HCT116 (cell line): ENCODE measurements at regions not wholly inside any gene's neighbourhood (a gene's known extent, or its start where the extent isn't known, plus 50 kb on each side); places are given as distances from the start of the nearest gene placed in this dataset.

Experiments used
- ATAC-seq: fragments of 200-7000 bp; cut with Tn5 transposase; 2 replicates; pipeline ENCODE4 v1.9.1; 2020; ENCODE audit warnings: mild to moderate bottlenecking, moderate library complexity
- BruUV-seq: library from RNA; stranded (reverse); fragments of 400-500 nt; replicated peaks from 2 replicates; lab custom pipeline; 2021; lab: Mats Ljungman, UMichigan
- CTCF ChIA-PET: fragments of 300-600 bp; sonication (Branson Sonifier 250); formaldehyde crosslinking; loops from one replicate; lab custom pipeline; 2021; ENCODE audit warnings: antibody characterized with exemption; lab: Charles Lee
- POLR2A ChIA-PET: fragments of 300-600, 350-600 bp; sonication (Branson Sonifier 250); formaldehyde crosslinking; loops from one replicate; lab custom pipeline; 2021; ENCODE audit warnings: antibody characterized with exemption; lab: Charles Lee
- RAD21 ChIA-PET, 2 experiments: fragments of 300-600 bp; sonication (Branson Sonifier 250); formaldehyde crosslinking; loops; one replicate each; lab custom pipeline; 2023; ENCODE audit warnings: low total read pairs in 2 of 2; ENCODE audit not compliant: uncharacterized antibody in 2 of 2, unreplicated experiment in 2 of 2, low non-redundant PET in 1 of 2; lab: Charles Lee
- DNase-seq: peaks from one replicate; pipeline ENCODE4 v3.0.0-alpha.2; 2010; ENCODE audit warnings: low read depth, low spot score
- H2AFZ ChIP-seq: fragments of 200-600 bp; shearing (Covaris generic), sonication (generic); 2 replicates; pipeline ENCODE4 v1.6.1; 2017; ENCODE audit warnings: low read depth, mixed run types, mixed read lengths, antibody characterized with exemption, low read length; ENCODE audit not compliant: poor library complexity, severe bottlenecking
- H3K27ac ChIP-seq: 2 replicates; pipeline ENCODE4 v1.5.1; 2012; ENCODE audit warnings: low read depth, low read length
- H3K27me3 ChIP-seq: fragments of 200-600 bp; sonication (generic); 2 replicates; pipeline ENCODE4 v1.6.1; 2016; ENCODE audit warnings: mixed run types, low read length, mixed read lengths; ENCODE audit not compliant: insufficient read depth
- H3K36me3 ChIP-seq, 2 experiments: fragments of 200-500 bp in 1 of 2; fragments of 200-600 bp in 1 of 2; sonication (Bioruptor generic) in 1 of 2; sonication (generic) in 1 of 2; 2 replicates each; pipeline versions ENCODE4 v1.5.1 to v1.6.1; 2014 to 2016; ENCODE audit warnings: low read length in 2 of 2, inconsistent platforms in 1 of 2, mixed read lengths in 1 of 2, mixed run types in 1 of 2; ENCODE audit not compliant: insufficient read depth in 2 of 2, control insufficient read depth in 1 of 2
- H3K4me1 ChIP-seq, 2 experiments: fragments of 200-600 bp in 1 of 2; sonication (generic) in 1 of 2; 2 replicates each; pipeline versions ENCODE4 v1.5.1 to v1.6.1; 2012 to 2017; ENCODE audit warnings: low read length in 2 of 2, inconsistent platforms in 1 of 2, mild to moderate bottlenecking in 1 of 2, mixed read lengths in 1 of 2, mixed run types in 1 of 2, moderate library complexity in 1 of 2; ENCODE audit not compliant: insufficient read depth in 2 of 2, control insufficient read depth in 1 of 2
- H3K4me2 ChIP-seq: fragments of 200-600 bp; sonication (generic); 2 replicates; pipeline ENCODE4 v1.6.1; 2017; ENCODE audit warnings: mixed run types, low read length, mixed read lengths
- H3K4me3 ChIP-seq, 2 experiments: fragments of 200-600 bp in 1 of 2; sonication (generic) in 1 of 2; replicated peaks in 1 of 2; 2 replicates each; pipeline ENCODE4 v1.5.1; 2011 to 2016; ENCODE audit warnings: low read length in 2 of 2, control low read depth in 1 of 2, low read depth in 1 of 2, mild to moderate bottlenecking in 1 of 2, mixed read lengths in 1 of 2, mixed run types in 1 of 2
- H3K79me2 ChIP-seq: fragments of 200-600 bp; sonication (generic); 2 replicates; pipeline ENCODE4 v1.6.1; 2017; ENCODE audit warnings: mild to moderate bottlenecking, mixed run types, low read length, moderate library complexity, mixed read lengths; ENCODE audit not compliant: insufficient read depth
- H3K9ac ChIP-seq: fragments of 200-600 bp; sonication (generic); 2 replicates; pipeline ENCODE4 v1.6.1; 2016; ENCODE audit warnings: low read length, mixed read lengths
- H3K9me2 ChIP-seq: fragments of 200-600 bp; sonication (generic), shearing (Covaris generic); 2 replicates; pipeline ENCODE4 v1.6.1; 2017; ENCODE audit warnings: mixed run types, mild to moderate bottlenecking, moderate library complexity; ENCODE audit not compliant: insufficient read depth
- H3K9me3 ChIP-seq, 2 experiments: fragments of 200-500 bp in 1 of 2; fragments of 200-600 bp in 1 of 2; sonication (Bioruptor generic) in 1 of 2; sonication (generic) in 1 of 2; 2 replicates each; pipeline ENCODE4 v1.6.1; 2014 to 2017; ENCODE audit warnings: low read length in 2 of 2, mixed read lengths in 2 of 2, inconsistent platforms in 1 of 2, low read depth in 1 of 2, mild to moderate bottlenecking in 1 of 2, mixed run types in 1 of 2, moderate library complexity in 1 of 2; ENCODE audit not compliant: control insufficient read depth in 1 of 2, insufficient read depth in 1 of 2
- H4K20me1 ChIP-seq: fragments of 200-600 bp; sonication (generic), shearing (Covaris generic); 2 replicates; pipeline ENCODE4 v1.6.1; 2017; ENCODE audit warnings: mixed run types, mild to moderate bottlenecking, moderate library complexity; ENCODE audit not compliant: insufficient read depth
- CEBPB ChIP-seq: IDR thresholded peaks from 2 replicates; pipeline ENCODE4 v1.6.1; 2012; ENCODE audit warnings: low read depth
- CTCF ChIP-seq, 3 experiments: fragments of 200-600 bp in 1 of 3; sonication (generic) in 1 of 3; IDR thresholded peaks in 2 of 3; conservative IDR thresholded peaks in 1 of 3; 2 replicates each; pipeline ENCODE4 v1.5.1; 2012 to 2017; ENCODE audit warnings: low read depth in 2 of 3, low read length in 2 of 3, antibody characterized with exemption in 1 of 3, borderline replicate concordance in 1 of 3, control low read depth in 1 of 3, mild to moderate bottlenecking in 1 of 3, mixed read lengths in 1 of 3, mixed run types in 1 of 3, moderate library complexity in 1 of 3; ENCODE audit not compliant: insufficient read depth in 1 of 3
- EGR1 ChIP-seq: IDR thresholded peaks from 2 replicates; pipeline ENCODE4 v1.6.1; 2012; ENCODE audit warnings: low read depth
- EZH2phosphoT487 ChIP-seq: fragments of 200-600 bp; IDR thresholded peaks from 2 replicates; pipeline ENCODE4 v1.6.1; 2018; ENCODE audit warnings: antibody characterized with exemption, borderline replicate concordance
- FOSL1 ChIP-seq: IDR thresholded peaks from 2 replicates; pipeline ENCODE4 v1.6.1; 2012; ENCODE audit warnings: low read depth
- JUND ChIP-seq: IDR thresholded peaks from 2 replicates; pipeline ENCODE4 v1.6.1; 2012
- MAX ChIP-seq: IDR thresholded peaks from 2 replicates; pipeline ENCODE4 v1.6.1; 2012
- POLR2A ChIP-seq: IDR thresholded peaks from 2 replicates; pipeline ENCODE4 v1.7.0; 2011; ENCODE audit warnings: borderline replicate concordance; ENCODE audit not compliant: insufficient read depth, insufficient read length; ENCODE audit errors: extremely low read depth
- POLR2AphosphoS5 ChIP-seq: IDR thresholded peaks from 2 replicates; pipeline ENCODE4 v1.6.1; 2011; ENCODE audit warnings: mild to moderate bottlenecking, low read depth, low read length, moderate library complexity
- RAD21 ChIP-seq: IDR thresholded peaks from 2 replicates; pipeline ENCODE4 v1.6.1; 2012; ENCODE audit warnings: low read depth, mild to moderate bottlenecking
- REST ChIP-seq: IDR thresholded peaks from 2 replicates; pipeline ENCODE4 v1.6.1; 2012; ENCODE audit warnings: low read depth
- SIN3A ChIP-seq: IDR thresholded peaks from 2 replicates; pipeline ENCODE4 v1.6.1; 2012; ENCODE audit warnings: low read depth
- intact Hi-C: fragments of 100-400 bp; cut with micrococcal nuclease; formaldehyde crosslinking; loops from 2 replicates; pipeline ENCODE4 v1.10.0; 2022

- Histone ChIP-seq H4K20me1 (no peaks in the 10 kb centered on the region), H3K36me3 (no peaks in the 10 kb centered on the region), H2AFZ (no peak overlapping the region), H3K4me3 (no peak overlapping the region), H3K9ac (no peak overlapping the region), H3K79me2 (no peaks in the 10 kb centered on the region), H3K4me2 (no peak overlapping the region), H3K27me3 (no peaks in the 10 kb centered on the region), H3K4me1 (no peaks in the 10 kb centered on the region), H3K27ac (no peak overlapping the region), H3K9me3 (no peaks in the 10 kb centered on the region), H3K9me2 (no peaks in the 10 kb centered on the region)
- no TSS peak for BruUV-seq
- DNase-seq, result no peak
- no peak for TF ChIP-seq CTCF (IDR thresholded peaks at IDR 0.05 in 2 of 3, conservative IDR thresholded peaks at IDR 0.05 in 1 of 3; ENCODE audit: borderline replicate concordance in 1 of 3, insufficient read depth in 1 of 3, low read depth in 2 of 3, low read length in 2 of 3)
- no peak for TF ChIP-seq SIN3A
- TF ChIP-seq JUND, result no peak
- TF ChIP-seq CEBPB, result no peak
- TF ChIP-seq FOSL1, result no peak
- TF ChIP-seq EGR1, result no peak
- TF ChIP-seq REST, result no peak
- no peak for TF ChIP-seq RAD21
- TF ChIP-seq EZH2phosphoT487, result no peak
- no peak for TF ChIP-seq POLR2AphosphoS5
- no peak for TF ChIP-seq POLR2A
- no peak for TF ChIP-seq MAX
- CTCF ChIA-PET, result no interaction called here
- RAD21 ChIA-PET, result no interaction called here
- intact Hi-C loops, result no loop called here
- ATAC-seq, result no peak
- POLR2A ChIA-PET, result no interaction called here
Observed at GRCh38 chrX:25389266-25389665, 373.5 kb upstream of the ARX start.
